HT-29 (cell line): ENCODE measurements at regions not wholly inside any gene's neighbourhood (a gene's known extent, or its start where the extent isn't known, plus 50 kb on each side); places are given as distances from the start of the nearest gene placed in this dataset.

Experiments used
- DNase-seq: peaks from one replicate; pipeline ENCODE4 v3.0.0-alpha.2; 2015; ENCODE audit warnings: low spot score

DNA sequence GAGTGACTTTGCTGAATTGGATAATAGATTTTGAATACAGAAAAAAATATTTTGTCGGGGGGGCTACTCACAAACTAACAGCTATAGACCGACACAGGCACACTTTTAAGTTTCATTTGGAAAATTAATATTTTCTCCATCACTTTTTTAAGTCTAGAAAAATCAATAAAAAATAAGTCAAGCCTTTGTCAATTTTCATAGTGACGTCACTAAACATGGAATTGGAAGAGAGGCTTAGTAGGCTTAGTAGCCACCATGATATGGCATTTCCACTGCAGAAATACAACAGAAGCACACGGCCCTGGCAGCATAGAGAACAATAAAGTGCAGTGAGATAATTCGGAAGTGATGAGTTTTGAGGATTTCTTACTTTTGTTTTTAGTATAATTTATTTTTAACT is 357.2 kb downstream of the RPS24 start:
- no peak for DNase-seq

DNA sequence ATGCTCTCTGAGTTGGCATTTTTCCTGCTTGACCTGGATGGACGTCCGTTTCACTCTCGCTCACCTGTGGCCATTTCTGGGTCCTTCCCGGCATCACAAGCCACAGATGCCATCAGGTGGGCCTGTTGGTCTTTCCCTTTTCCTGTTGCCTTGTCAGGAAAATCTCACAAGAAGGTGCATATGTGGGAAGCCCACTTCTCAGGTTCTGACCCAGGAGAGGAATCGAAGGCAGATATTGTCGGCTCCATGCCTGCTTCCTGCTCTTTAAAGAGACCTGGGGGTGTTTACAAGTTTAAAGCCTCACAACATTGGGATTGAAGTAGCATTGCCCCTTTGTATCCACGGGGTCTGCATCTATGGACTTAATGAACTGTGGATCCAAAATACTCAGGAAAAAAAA is 357.9 kb downstream of the RPS24 start:
- no peak for DNase-seq

DNA sequence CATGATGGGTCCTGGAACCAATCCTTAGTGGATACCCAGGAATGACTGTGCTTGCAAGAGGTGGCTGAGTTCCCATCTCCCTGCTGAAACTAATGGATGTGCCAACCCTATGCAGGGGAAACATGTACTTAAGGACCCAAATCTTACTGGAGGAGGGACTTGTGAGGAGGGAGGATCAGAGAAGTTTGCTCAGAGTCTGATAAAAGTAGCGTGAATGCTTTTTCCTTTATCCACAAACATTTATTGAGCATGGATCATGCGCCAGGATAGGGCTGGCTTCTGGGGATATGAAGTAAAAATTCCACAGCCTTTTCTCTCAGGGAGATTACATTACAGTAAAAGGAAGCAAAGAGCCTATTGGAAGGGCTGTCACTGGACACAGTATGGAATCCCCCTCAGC is 358.5 kb downstream of the RPS24 start:
- no peak for DNase-seq

DNA sequence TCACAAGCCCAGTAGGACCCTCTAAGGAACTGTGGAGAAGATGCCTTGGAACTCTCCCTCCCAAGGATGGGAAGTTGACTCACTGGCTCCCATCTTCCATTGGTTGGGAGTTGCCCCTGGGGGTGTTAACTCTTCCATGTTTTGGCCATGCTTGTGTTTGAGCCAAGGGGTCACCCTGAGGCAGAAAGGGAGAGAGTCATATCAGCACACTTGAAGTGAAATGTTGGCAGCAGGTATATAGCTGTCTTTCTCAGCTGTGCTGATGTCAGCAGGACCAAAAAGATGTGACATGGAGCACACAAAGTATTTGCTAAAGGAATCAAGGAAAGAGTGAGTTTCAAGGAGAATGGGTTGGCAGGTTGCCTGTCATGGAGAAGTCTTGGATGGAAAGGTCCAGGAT is 359.4 kb downstream of the RPS24 start:
- no peak for DNase-seq

DNA sequence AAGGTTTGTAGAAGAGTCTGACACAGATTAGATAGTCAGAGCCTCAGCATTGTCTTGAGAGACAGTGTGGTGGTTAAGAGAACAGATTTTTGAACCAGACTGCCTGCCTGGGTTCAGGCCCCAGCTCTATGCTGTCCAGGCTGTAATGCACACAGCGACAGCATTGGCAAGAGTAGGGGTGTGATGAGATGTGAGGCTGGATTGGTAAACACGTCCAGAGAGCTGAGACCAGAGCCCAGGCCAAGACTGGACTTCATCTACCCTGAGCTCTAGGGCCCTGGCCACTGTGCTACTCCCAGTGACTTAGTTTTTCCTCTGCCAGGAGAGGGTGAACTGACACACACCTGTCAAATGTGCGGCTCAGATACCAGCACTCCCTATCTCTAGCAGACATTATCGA is 360.4 kb downstream of the RPS24 start:
- DNase-seq = no peak

DNA sequence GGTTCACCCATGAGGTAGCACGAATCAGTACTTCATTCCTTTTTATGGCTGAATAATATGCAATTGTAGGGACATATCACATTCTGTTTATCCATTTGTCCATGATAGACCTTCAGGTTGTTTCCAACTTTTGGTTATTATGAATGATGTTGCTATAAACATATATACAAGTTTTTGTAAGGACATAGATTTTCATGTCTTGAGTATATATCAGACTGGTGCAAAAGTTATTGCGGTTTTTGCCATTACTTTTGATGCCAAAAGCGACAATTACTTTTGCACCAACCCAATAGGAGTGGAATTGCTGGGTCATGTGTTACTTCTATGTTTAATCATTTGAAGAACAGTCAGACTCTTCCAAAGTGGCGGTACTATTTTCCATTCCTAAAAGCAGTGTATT is 361.5 kb downstream of the RPS24 start:
- no peak for DNase-seq

DNA sequence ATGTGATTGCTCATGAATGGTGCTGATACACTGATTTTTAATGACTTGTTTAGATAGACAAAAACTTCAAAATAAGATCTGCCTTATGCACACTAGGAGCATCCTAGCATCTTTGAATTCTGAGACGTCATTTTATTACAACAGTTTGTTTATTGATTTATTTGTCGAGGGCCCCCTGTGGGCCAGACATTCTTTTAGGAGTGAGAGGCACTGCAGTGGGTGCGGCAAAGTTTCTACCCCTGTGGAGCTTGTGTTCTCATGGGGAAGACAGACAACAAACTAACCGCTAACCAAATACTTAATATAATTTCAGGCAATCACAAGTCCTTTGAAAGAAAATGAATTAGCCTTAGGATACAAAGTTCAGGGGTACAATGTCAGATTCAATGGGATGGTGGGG is 363.1 kb downstream of the RPS24 start:
- no peak for DNase-seq

DNA sequence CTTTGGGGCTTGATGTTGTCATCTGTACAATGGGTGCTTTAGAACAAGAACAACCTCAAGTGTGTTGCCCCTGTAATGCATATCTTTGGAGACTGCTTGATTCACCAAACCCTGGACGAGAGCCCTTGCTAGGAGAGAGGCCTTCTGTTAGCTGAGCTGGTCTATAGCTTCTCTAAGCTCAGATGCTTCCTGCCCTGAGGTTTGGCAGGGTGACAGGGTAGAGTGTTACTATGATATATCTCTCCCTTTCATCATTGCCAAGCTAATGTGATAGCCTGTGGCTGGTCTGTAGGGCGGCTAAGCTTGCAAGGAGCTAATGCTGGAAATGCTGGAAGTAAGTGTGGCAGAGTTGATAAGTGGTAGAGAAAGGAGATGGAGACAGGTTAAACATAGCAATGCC is 364.1 kb downstream of the RPS24 start:
- DNase-seq = no peak

DNA sequence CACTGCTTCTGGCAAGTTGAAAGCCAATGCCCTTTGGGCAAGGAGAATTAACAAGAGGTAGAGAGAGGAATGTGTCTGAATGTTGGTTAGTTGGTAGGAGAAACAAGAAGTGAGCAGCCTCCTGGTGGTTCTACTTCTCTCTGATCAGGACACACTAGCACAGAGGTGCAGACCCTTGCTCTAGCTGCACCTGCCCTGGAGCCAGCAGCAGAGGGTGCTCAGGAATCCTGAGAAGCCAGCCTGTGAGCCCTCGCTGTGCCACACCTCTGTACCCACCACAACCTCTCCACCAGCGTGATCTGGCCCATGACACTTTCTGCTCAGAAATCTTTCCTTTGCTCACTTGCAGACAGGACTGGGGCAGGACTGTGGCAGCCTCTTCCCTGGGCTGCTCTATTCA is 364.7 kb downstream of the RPS24 start:
- DNase-seq = no peak

DNA sequence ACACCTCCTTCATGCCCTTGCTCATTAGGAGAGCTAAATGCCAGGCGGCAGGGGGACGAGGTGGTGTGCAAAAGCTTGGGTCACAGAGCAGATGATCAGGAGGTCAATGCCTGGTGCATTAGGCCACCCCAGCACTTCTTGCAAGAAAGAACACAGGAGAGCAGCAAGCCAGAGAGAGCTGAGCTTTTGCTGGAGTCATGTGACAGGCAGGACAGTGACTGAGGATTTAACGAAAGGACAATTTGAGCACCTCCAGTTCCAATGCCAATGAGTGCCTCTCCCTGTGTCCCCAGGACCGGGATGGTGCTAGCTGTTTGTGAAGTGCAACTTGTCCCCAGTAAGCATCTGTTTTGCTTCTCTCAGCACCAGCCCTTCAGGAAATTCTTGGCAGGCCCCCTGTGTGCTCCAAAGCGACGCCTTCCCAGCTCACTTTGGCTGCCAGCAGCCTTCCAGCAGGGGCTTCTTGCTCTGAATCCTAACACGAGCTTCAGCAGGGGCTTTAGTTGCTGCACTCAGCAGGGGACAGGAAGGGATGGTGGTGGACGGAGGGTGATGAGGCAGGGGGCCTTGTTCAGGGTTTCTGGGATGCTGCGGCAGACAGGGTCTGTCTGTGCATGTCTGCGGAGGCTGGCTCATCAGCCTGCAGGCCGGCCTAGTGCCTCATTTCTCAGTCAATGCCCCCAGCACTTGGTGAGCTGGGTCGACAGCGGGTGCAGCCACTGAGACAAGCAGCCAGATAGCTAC is 368.1 kb downstream of the RPS24 start:
- DNase-seq = no peak

DNA sequence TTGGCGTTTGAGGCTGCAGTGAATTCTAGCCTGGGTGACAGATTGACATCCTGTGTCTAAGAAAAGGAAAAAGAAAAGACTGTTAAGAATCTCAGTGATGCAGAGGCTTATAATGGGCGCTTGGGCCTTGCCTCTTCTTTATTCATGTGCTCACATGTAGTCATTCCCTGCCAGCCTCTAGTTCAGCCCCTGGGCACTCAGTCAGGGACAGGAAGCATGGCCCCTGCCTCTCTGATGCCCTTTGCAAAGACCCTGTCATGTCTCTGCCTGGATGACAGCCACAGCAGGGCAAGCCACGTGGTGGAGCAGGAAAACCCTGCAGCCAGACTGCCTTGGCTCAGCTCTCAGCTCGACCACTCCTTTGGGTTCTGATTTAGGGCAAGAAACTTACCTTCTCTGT is 368.9 kb downstream of the RPS24 start:
- DNase-seq = no peak

DNA sequence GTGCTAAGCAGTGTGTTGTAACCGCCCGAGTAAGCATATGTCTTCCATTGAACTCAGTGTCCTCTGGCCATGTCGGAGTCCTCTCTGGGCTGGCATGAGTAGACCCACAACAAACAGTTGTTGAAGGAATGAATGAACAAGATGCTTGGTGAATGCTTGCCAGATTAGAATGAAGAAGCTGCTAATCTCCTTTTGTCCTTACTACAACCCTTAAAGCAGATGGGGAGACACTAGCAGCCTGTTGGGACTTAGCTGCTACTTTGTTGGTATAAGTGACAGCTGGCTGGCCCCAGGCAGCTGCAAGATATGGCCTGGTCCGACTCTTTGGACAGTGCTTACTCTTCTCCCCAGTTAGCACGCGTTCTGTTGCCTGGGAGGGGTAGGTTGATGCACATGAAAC is 370.1 kb downstream of the RPS24 start:
- DNase-seq = no peak

DNA sequence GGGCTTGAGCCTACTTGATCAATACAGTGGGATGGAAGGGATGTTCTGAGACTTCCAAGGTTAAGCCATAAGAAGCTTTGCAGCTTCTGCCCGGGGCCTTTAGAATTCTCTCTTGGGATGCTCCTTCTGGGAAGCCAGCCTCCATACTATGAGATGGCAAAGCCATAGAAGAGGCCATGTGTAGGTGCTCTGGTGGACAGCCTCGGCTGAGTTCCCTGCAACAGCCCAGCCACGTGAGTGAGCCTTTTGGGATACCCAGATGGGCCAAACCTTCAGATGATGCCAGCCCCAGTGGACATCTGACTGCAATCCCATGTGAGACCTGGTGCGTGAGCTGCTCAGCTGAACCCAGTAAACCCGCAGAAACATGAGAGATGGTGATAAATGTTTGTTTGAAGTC is 370.6 kb downstream of the RPS24 start:
- no peak for DNase-seq

DNA sequence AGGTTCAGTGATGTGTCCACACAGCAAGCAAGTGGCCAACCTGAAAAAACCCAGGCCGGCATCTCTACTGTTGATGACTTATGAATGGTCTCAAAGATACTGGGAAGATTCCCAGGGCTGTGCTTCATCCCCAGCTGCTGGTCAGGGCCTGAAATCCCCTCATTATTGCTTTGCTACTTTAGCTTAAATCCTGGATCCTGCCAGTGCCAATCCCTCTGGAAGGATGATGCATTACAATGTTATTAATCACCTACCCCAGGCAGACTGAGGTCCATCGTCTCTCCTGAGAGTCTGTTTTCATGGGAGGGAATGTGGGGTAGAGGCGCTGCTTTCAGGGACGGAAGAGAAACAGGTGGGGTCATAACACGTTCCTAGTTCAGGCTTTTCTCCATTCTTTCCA is 371.6 kb downstream of the RPS24 start:
- DNase-seq = no peak

DNA sequence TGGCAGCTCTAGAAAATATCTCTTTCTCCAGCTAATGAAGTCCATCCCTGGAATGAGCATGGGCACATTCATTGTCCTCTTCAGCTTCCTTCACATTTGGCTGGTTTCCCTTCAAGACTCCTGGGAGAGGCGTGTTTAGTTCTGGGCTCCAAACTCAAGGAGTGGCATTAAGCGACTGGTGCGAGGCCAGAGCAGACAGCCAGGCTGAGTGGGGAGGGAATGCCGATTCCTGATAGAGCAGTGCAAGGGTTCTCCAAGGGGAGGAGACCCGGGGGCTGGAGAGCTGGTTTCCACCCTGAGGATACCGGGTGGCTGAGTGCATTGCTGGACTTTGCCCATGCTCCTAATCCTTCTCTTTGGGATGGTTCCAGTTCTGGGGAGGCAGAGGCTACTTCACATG is 372.1 kb downstream of the RPS24 start:
- no peak for DNase-seq

DNA sequence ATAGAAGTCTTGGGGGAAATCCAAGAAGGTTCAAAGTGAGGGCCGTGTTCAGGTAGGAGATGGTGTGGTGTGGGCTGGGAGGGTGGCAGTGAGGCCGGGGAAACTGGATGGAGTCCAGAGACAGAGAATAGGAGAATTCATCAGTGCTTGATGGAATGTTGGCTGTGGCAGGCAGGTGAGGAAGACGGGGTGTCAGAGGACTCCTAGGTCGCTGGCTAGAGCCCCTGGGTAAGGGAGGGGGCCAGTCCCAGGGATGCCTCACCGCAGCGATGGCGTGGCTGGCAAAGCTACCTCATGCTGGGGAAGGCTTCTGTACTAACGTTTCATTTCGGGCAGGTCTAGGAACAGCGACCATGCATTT is 373.0 kb downstream of the RPS24 start:
- no peak for DNase-seq

DNA sequence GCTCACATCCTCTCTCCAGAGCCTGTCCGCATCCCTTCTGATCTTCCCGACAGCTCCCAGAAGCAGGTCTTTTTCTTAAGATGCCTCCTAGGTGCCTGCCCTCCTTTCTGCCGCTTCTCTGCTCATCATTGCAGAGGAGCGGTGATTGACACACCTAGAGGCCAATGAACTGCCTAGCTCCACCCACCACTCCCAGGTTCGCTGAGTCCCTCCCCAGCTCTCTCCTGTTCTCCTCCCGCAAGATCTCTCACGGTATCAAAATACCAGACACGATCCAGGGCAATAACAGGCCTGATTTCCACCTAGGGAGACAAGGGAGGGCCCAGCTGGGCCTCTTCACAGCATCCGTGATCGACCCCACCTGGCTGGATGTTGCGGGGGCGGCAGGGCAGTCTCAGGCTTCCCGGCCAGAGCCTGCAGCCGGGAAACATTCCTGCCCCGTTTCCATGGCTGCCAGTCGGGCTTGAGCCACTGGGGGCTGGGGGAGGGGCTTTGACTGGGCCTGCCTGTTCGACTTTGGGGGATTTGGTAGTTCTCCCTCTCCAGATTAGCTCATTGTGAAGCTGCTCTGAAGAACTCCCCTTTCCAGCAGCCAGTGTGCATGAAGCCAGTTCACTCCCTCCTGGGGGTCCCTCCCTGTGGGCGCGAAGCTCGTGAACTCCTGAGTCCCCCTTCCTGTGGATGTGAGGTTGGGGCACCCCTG is 373.5 kb downstream of the RPS24 start:
- DNase-seq = peak; percentile 86

DNA sequence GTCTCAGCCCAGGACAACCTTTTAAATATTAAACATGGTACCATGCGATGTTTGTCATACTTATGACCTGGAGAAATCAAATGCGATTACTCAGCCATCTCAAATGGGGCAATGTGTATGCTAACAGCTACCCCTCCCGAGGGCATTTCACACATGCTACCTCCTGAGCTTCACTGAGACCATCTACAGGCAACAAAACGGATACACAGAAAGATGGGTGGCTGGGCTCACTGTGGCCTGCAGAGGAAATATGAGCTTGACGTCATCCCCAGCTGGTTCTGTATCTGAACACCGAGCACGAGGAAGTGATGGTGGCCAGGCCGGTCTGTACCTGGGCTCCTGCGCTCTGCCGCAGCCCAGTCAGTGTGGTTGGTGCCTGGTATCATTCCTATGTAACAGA is 374.3 kb downstream of the RPS24 start:
- no peak for DNase-seq

DNA sequence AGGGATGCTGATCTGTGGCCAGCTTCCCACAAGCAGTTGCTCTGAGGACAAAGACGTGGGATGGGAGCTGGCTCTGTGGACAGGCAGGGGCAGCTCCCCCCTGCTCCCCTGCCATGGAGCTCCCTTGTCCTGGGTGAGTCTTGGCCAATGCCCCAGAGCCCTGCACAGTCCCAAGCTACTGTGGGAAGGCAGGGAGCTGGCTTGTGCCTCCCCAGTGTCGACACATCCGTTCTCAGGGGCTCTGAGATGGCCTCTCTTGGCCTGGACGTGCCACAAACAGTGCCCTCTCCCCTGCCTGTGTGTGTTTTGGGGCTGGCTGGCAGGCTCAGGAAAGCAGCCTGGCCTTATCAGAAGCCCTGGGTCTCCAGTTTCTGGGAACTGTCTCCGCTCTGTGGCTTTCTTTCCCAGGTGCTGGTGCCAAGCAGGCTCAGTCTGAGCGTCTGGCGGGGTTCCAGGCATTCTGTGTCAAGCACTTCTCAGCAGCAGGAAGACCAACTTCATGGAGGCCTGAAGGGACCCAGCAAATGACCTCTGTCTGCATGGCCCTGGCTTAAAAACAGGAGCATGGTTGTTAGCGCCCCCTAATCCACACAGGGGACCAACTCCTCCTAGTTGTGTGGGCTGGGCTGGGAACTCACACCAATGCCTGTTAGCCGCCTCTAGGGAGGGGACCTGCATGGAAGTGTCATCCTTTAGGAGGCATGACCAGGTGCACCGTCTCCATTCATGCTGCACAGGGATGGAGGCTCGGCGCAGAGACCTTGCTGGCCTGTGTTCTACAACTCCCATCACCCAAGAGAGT is 375.2 kb downstream of the RPS24 start:
- DNase-seq = no peak

DNA sequence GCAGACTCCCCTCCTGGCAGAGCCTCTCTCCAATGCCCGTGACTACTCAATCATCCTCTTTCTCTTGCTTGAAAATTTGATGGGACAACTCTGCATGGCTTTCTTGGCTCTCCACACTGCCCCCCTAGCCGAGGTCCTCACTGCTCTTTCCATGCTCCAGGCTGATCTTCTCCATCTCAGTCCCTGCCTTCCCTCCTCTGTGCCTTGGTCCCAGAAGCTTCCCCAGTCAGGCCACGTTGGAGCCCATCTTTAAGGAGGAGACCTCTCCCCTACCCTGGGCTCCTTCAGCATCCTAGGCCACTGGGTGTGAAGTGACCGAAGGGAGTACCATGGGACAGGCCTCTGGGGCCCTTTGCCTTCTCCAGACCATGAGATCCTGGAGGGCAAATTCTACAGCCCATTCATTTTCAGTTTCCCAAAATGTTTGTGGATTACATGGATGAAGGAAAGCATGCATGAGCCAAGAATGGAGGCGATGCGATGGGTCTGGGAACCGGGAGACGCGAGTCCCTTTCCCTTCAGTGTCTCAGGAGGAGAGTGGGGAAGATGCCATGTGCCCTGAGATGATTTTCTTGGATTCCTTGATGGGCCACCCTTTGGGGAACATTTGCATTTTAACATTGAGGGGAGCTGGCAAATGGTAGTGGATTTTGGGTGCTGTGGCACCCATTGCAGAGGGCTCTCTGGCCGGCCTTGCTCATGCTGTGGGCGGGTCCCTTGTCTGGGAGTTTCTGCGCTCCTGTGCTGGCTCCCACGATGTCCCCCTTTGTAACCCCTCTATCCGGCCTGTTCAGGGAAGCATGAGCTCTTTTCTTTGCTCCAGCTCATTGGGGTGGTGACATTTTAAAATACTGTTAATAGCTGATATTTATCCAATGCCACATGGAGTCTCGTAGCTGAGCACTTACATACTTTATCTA is 376.6 kb downstream of the RPS24 start:
- no peak for DNase-seq

DNA sequence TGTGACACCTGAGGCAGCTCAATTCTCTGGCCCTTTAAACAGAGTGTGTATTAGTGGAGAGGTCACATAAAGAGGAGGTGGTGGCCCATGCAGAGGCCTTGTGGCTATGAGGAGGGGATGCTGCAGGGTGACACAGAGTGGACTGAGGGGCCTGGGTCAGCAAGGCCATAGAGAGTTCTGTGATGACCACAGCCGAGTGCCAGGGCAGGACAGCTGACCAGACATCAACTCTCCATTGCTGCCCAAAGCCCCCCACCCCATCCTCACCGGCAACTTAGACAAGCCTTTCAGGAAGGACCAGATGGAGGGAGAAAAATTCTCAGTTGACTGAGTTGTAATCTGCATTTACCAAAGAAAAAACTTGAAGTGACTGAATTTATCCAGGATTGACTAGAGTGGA is 378.1 kb downstream of the RPS24 start:
- no peak for DNase-seq

DNA sequence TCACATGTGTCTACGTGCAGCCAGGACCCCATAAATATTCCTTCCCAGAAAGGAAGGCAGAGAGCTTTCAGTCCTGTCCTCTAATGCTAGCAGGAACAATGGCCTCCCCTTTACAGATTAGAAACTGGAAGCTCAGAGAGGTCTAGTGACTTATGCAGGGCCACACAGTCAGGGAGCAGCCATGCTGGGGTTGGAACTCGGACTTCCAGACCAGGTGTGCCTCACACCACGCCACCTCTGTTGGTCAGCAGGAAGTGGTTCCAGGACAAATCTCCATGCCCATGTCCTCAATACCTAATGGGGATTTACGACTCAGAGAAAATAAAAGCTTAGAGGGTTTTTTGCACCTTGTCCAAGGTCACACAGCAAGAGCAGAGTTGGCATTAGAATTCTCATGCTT is 378.9 kb downstream of the RPS24 start:
- no peak for DNase-seq
